Testis (tissue), 2 donors: ENCODE measurements at regions not wholly inside any gene's neighbourhood (a gene's known extent, or its start where the extent isn't known, plus 50 kb on each side); places are given as distances from the start of the nearest gene placed in this dataset.

Source experiments
- DNase-seq: peaks from one replicate; pipeline ENCODE4 v3.0.0-alpha.2; 2019
- H3K27ac ChIP-seq, 2 donors: fragments of 200-600 bp; sonication (generic); one replicate each; pipeline ENCODE4 v1.5.1; 2019
- H3K27me3 ChIP-seq: fragments of 200-600 bp; sonication (generic); one replicate; pipeline ENCODE4 v1.5.1; 2019
- H3K36me3 ChIP-seq: fragments of 200-600 bp; sonication (generic); one replicate; pipeline ENCODE4 v1.5.1; 2017; ENCODE audit warnings: low read depth; ENCODE audit errors: missing control alignments
- H3K4me1 ChIP-seq: fragments of 200-600 bp; sonication (generic); one replicate; pipeline ENCODE4 v1.5.1; 2019
- H3K4me3 ChIP-seq, 2 donors: fragments of 200-600 bp; sonication (generic); one replicate each; pipeline ENCODE4 v1.5.1; 2017 to 2019
- H3K9me3 ChIP-seq: fragments of 200-600 bp; sonication (generic); one replicate; pipeline ENCODE4 v1.5.1; 2017
- POLR2A ChIP-seq: fragments of 450-650 bp; IDR thresholded peaks from one replicate; pipeline ENCODE4 v1.6.1; 2017; ENCODE audit warnings: antibody characterized with exemption, mild to moderate bottlenecking, moderate library complexity
- WGBS, 2 donors: methylation state at CpG; one replicate each; pipeline ENCODE4 v1.1.5; 2018; 5-methylcytosine and 5-hydroxymethylcytosine counted together
- intact Hi-C: fragments of 100-400 bp; cut with DNase I; formaldehyde crosslinking; loops from one replicate; pipeline ENCODE4 v1.15.1; 2023; ENCODE audit warnings: low total_unique reads
- TF ChIP-seq, protein P1 (sequence below), 3 experiments: fragments of 450-650 bp in 2 of 3; fragments of 200-600 bp in 1 of 3; sonication (generic) in 1 of 3; IDR thresholded peaks; one replicate each; pipeline ENCODE4 v1.5.1; 2016 to 2019; ENCODE audit warnings: antibody characterized with exemption in 3 of 3, mild to moderate bottlenecking in 2 of 3, moderate library complexity in 1 of 3

DNA sequence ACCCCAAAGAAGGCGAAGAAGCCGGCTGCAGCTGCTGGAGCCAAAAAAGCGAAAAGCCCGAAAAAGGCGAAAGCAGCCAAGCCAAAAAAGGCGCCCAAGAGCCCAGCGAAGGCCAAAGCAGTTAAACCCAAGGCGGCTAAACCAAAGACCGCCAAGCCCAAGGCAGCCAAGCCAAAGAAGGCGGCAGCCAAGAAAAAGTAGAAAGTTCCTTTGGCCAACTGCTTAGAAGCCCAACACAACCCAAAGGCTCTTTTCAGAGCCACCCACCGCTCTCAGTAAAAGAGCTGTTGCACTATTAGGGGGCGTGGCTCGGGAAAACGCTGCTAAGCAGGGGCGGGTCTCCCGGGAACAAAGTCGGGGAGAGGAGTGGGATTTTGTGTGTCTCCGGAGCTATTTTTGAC, 69.6 kb downstream of the HFE start:
- no peaks in the 10 kb centered on the region for H3K9me3 ChIP-seq
- H3K27me3 ChIP-seq, result no peaks in the 10 kb centered on the region
- peak; percentile 71 for DNase-seq
- peaks cover 4% of the 10 kb centered on the region for H3K4me1 ChIP-seq
- no peaks in the 10 kb centered on the region for H3K36me3 ChIP-seq
- WGBS, 2 donors, result 1% methylated on average over 18 of the region's 18 CpGs
- TF ChIP-seq, protein P1, sequence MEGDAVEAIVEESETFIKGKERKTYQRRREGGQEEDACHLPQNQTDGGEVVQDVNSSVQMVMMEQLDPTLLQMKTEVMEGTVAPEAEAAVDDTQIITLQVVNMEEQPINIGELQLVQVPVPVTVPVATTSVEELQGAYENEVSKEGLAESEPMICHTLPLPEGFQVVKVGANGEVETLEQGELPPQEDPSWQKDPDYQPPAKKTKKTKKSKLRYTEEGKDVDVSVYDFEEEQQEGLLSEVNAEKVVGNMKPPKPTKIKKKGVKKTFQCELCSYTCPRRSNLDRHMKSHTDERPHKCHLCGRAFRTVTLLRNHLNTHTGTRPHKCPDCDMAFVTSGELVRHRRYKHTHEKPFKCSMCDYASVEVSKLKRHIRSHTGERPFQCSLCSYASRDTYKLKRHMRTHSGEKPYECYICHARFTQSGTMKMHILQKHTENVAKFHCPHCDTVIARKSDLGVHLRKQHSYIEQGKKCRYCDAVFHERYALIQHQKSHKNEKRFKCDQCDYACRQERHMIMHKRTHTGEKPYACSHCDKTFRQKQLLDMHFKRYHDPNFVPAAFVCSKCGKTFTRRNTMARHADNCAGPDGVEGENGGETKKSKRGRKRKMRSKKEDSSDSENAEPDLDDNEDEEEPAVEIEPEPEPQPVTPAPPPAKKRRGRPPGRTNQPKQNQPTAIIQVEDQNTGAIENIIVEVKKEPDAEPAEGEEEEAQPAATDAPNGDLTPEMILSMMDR (IDR thresholded peaks at IDR 0.05), result no peak
- TF ChIP-seq POLR2A, result peak; percentile 5
- peak overlapping the region; percentile 75 for H3K4me3 ChIP-seq
- peak overlapping the region; percentile 77 to 93 for H3K27ac ChIP-seq
- intact Hi-C loops, result loop anchor here (1.0 kb wide), 1 partner anchor 32 kb away; no protein-coding TSS in a partner anchor

- peak overlapping the region; percentile 75 for H3K4me3 ChIP-seq
- no peaks in the 10 kb centered on the region for H3K36me3 ChIP-seq
- no peaks in the 10 kb centered on the region for H3K9me3 ChIP-seq
- WGBS, 2 donors, result 0% methylated on average over 29 of the region's 29 CpGs
- DNase-seq, result peak; percentile 91
- TF ChIP-seq POLR2A, result peak; percentile 89
- TF ChIP-seq, protein P1 (IDR thresholded peaks at IDR 0.05), result no peak
- intact Hi-C loops, result no loop called here
- no peaks in the 10 kb centered on the region for H3K27me3 ChIP-seq
- peaks cover 4% of the 10 kb centered on the region for H3K4me1 ChIP-seq
- peak overlapping the region; percentile 84 to 93 for H3K27ac ChIP-seq
These were observed 70.2 kb downstream of the HFE start for GRCh38 chr6:26157251-26158075.

GRCh38 chr6:26158076-26158580, 70.9 kb downstream of the HFE start:
- Histone ChIP-seq H3K4me1 (peaks cover 4% of the 10 kb centered on the region), H3K27ac (peak overlapping the region; percentile 84 to 93), H3K36me3 (no peaks in the 10 kb centered on the region), H3K9me3 (no peaks in the 10 kb centered on the region), H3K4me3 (peak overlapping the region; percentile 57 to 75), H3K27me3 (no peaks in the 10 kb centered on the region)
- intact Hi-C loops, result no loop called here
- TF ChIP-seq POLR2A, result peak; percentile 94
- TF ChIP-seq, protein P1 (IDR thresholded peaks at IDR 0.05), result no peak
- WGBS, 2 donors, result 0 to 1% methylated on average over 23 to 30 of the region's 30 CpGs
- peak; percentile 89 for DNase-seq

- Histone ChIP-seq H3K36me3 (no peaks in the 10 kb centered on the region), H3K9me3 (no peaks in the 10 kb centered on the region), H3K4me3 (peak overlapping the region; percentile 57 to 75), H3K4me1 (peaks cover 4% of the 10 kb centered on the region), H3K27ac (peak overlapping the region; percentile 84 to 93), H3K27me3 (no peaks in the 10 kb centered on the region)
- intact Hi-C loops, result no loop called here
- peak; percentile 67 for DNase-seq
- 0% methylated on average over 21 of the region's 21 CpGs for WGBS, 2 donors
- TF ChIP-seq, protein P1 (IDR thresholded peaks at IDR 0.05), result no peak
- no peak for TF ChIP-seq POLR2A
These were observed 71.5 kb downstream of the HFE start for GRCh38 chr6:26158581-26159356.
